HEK293 (cell line): ENCODE measurements at regions not wholly inside any gene's neighbourhood (a gene's known extent, or its start where the extent isn't known, plus 50 kb on each side); places are given as distances from the start of the nearest gene placed in this dataset.

Experiments
- BCL6B ChIP-seq: fragments of 450-650 bp; formaldehyde crosslinking; IDR thresholded peaks from 2 replicates; pipeline ENCODE4 v1.5.1; 2017; ENCODE audit warnings: missing biosample characterization, missing genetic modification characterization
- CTCF ChIP-seq: fragments of 450-650 bp; formaldehyde crosslinking; IDR thresholded peaks from 2 replicates; pipeline ENCODE4 v1.5.1; 2016; ENCODE audit warnings: missing biosample characterization, missing genetic modification characterization
- HOXA7 ChIP-seq: sonication (generic); formaldehyde crosslinking; IDR thresholded peaks from 2 replicates; pipeline ENCODE4 v1.8.1; 2022; ENCODE audit warnings: missing genetic modification reagents, borderline replicate concordance
- PRDM2 ChIP-seq: fragments of 450-650 bp; formaldehyde crosslinking; IDR thresholded peaks from 2 replicates; pipeline ENCODE4 v1.5.1; 2016; ENCODE audit warnings: missing biosample characterization, missing genetic modification characterization, borderline replicate concordance
- REST ChIP-seq: fragments of 450-650 bp; formaldehyde crosslinking; IDR thresholded peaks from 2 replicates; pipeline ENCODE4 v1.5.1; 2016; ENCODE audit warnings: missing biosample characterization, missing genetic modification characterization
- ZNF174 ChIP-seq: fragments of 450-650 bp; formaldehyde crosslinking; IDR thresholded peaks from 2 replicates; pipeline ENCODE4 v1.5.0; 2017; ENCODE audit warnings: missing biosample characterization, mild to moderate bottlenecking, missing genetic modification characterization
- ZNF274 ChIP-seq, 2 experiments: fragments of 200-500 bp in 1 of 2; fragments of 450-650 bp in 1 of 2; sonication (Bioruptor generic) in 1 of 2; formaldehyde crosslinking in 1 of 2; IDR thresholded peaks; 2 replicates each; pipeline versions ENCODE4 v1.5.1 to v1.6.1; 2014 to 2016; ENCODE audit warnings: borderline replicate concordance in 1 of 2, inconsistent platforms in 1 of 2, low read length in 1 of 2, missing biosample characterization in 1 of 2, missing genetic modification characterization in 1 of 2
- ZNF335 ChIP-seq: fragments of 450-650 bp; formaldehyde crosslinking; conservative IDR thresholded peaks from 2 replicates; pipeline ENCODE4 v1.5.1; 2016; ENCODE audit warnings: missing biosample characterization, missing genetic modification characterization
- ZNF548 ChIP-seq: fragments of 450-650 bp; formaldehyde crosslinking; IDR thresholded peaks from 2 replicates; pipeline ENCODE4 v1.5.1; 2016; ENCODE audit warnings: missing biosample characterization, missing genetic modification characterization
- ZNF555 ChIP-seq: fragments of 450-650 bp; formaldehyde crosslinking; conservative IDR thresholded peaks from 2 replicates; pipeline ENCODE4 v1.5.1; 2017; ENCODE audit warnings: missing biosample characterization, mild to moderate bottlenecking, missing genetic modification characterization, inconsistent platforms
- ZNF785 ChIP-seq: fragments of 450-650 bp; formaldehyde crosslinking; IDR thresholded peaks from 2 replicates; pipeline ENCODE4 v1.5.1; 2016; ENCODE audit warnings: missing biosample characterization, missing genetic modification characterization

GRCh38 chr4:38387348-38387747 is 276.7 kb upstream of the KLF3 start:
- TF ChIP-seq ZNF555 (tag by site-specific recombination) (no peak), REST (tag by site-specific recombination) (no peak), CTCF (tag by site-specific recombination) (no peak), BCL6B (tag by site-specific recombination) (no peak), PRDM2 (no peak), ZNF274 (IDR thresholded peaks at IDR 0.05; ENCODE audit: low read length) (no peak), ZNF274 (tag by site-specific recombination; IDR thresholded peaks at IDR 0.05; ENCODE audit: borderline replicate concordance) (no peak), ZNF335 (tag by site-specific recombination) (no peak), HOXA7 (CRISPR knock-in tag) (no peak), ZNF785 (tag by site-specific recombination) (no peak), ZNF548 (no peak), ZNF174 (no peak)
